SK-N-MC (cell line): ENCODE measurements at regions not wholly inside any gene's neighbourhood (a gene's known extent, or its start where the extent isn't known, plus 50 kb on each side); places are given as distances from the start of the nearest gene placed in this dataset.
"Not testable (repeated sequence)": the region's sequence is repeated elsewhere in the genome, so short reads cannot be mapped to it uniquely, and the experiment has no call there.

ENCODE experiments used
- DNase-seq: peaks from one replicate; pipeline ENCODE4 v3.0.0-alpha.2; 2011; ENCODE audit warnings: low read depth, low spot score
- H3K27ac ChIP-seq: fragments of 200-600 bp; sonication (generic); 2 replicates; pipeline ENCODE4 v1.5.1; 2016; ENCODE audit warnings: mixed run types
- H3K36me3 ChIP-seq: fragments of 200-600 bp; sonication (generic); 2 replicates; pipeline ENCODE4 v1.6.1; 2017; ENCODE audit warnings: antibody characterized with exemption, low read length, mixed read lengths; ENCODE audit not compliant: insufficient read depth
- H3K4me3 ChIP-seq: fragments of 200-600 bp; sonication (generic); 2 replicates; pipeline ENCODE4 v1.5.1; 2016
- H3K9ac ChIP-seq: fragments of 200-600 bp; sonication (generic); 2 replicates; pipeline ENCODE4 v1.8.0; 2017; ENCODE audit warnings: mixed run types, mixed read lengths; ENCODE audit not compliant: insufficient read length
- H3K9me3 ChIP-seq: fragments of 200-600 bp; sonication (generic); 2 replicates; pipeline ENCODE4 v1.6.1; 2017; ENCODE audit warnings: low read depth, mild to moderate bottlenecking, antibody characterized with exemption, low read length, moderate library complexity, mixed read lengths
- EZH2 ChIP-seq: fragments of 200-600 bp; sonication (generic); IDR thresholded peaks from one replicate; pipeline ENCODE4 v1.6.1; 2017; ENCODE audit warnings: antibody characterized with exemption
- FOXP2 ChIP-seq: optimal IDR thresholded peaks from 2 replicates; pipeline ENCODE3; 2011; ENCODE audit warnings: mild to moderate bottlenecking, moderate library complexity; ENCODE audit not compliant: insufficient read depth; ENCODE audit errors: extremely low read length, control extremely low read depth
- POLR2AphosphoS5 ChIP-seq: IDR thresholded peaks from 2 replicates; pipeline ENCODE4 v1.6.1; 2012; ENCODE audit warnings: mild to moderate bottlenecking, low read depth, low read length, borderline replicate concordance

DNA sequence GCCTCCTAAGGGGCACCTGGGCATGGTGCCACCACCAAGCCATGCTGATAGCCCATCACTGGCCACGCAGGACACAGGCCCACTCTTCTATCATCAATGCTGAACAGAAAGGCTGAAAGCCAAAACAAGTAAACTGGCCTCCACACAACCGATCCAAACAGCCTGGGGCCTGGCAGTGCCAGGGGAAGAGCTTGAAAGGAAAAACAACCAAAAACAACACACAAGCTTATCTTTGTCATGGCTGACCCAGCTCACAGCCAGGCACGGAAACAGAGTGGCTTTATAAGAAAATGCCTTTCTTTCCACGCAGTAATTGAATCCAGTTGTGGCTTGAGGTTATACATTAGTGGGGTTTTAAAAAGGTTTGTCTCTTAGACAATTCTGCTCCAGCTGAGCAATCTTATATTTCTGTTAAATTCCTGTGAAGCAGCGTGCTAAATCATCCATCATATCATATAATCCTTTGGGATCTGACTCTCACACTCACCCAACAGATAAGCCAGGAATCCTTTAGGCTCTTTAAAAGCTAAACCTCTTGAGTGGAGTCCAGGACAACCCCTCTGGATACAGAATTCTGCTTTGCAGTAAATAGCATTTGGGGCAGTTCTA, 65.4 kb upstream of the SLC22A16 start:
- Histone ChIP-seq H3K9me3 (no peaks in the 10 kb centered on the region), H3K27ac (no peak overlapping the region), H3K4me3 (no peak overlapping the region), H3K9ac (no peak overlapping the region), H3K36me3 (no peaks in the 10 kb centered on the region)
- no peak for DNase-seq
- no peak for TF ChIP-seq POLR2AphosphoS5
- no peak for TF ChIP-seq EZH2

DNA sequence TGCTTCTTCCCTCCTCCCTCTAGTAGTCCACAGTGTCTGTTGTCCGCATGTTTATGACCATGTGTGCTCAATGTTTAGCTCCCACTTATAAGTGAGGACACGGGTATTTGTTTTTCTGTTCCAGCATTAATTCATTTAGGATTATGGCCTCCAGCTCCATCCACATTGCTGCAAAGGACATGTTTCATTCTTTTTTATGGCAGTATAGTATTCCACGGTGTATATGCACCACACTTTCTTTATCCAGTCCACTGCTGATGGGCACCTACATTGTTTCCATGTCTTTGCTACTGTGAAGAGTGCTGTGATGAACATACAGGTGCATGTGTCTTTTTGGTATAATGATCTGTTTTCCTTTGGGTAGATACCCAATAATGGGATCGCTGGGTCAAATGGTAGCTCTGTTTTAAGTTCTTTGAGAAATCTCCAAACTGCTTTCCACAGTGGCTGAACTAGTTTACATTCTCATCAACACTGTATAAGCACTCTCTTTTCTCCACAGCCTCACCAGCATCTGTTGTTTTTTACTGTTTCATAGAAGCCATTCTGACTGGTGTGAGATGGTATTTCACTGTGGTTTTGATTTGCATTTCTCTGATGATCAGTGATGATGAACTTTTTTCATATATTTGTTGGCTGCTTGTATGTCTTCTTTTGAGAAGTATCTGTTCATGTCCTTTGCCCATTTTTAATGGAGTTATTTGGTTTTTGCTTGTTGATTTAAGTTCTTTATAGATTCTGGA, 63.0 kb upstream of the SLC22A16 start:
- H3K36me3 ChIP-seq, DNase-seq, H3K9me3 ChIP-seq, H3K27ac ChIP-seq, H3K4me3 ChIP-seq, H3K9ac ChIP-seq: not testable (repeated sequence)

DNA sequence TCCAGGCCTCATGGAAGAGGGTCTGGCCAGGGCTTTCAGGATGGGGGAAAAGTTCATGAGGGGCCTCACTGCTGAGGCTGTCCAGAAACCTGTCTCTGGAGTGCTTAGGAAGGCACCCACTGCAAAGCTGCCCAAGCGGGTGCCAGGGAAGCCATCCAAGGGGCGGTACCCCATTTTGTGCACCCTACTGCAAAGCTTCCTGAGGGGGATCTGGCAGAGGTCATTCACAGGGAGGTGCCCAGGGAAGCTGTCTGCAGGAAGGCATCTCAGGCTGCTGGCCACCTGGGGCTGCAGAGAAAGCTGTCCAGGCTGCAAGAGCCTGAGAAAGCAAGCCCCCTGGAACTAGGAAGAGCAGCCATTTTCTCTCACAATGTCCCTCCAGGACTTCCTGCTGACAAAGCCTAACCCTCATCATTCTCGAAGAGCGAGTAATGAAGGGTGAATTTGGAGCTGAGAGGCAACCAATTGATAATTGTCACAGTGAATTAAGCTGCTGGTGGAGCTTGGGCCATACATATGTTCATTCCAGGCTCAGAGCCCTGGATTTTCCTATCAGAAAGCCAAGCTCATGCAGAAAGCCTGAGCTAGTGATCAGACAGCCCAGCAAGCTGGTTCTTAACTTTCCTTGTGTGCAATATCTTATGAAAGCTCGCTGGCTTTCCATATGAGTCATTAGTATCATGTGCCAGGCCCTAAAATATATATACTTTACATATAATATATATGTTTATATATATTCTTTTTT, 62.2 kb upstream of the SLC22A16 start:
- no peak for TF ChIP-seq POLR2AphosphoS5
- H3K27ac ChIP-seq, result no peak overlapping the region
- H3K9me3 ChIP-seq, result peaks cover 5% of the 10 kb centered on the region; the same call in 1 of the 2 replicates
- H3K4me3 ChIP-seq, result no peak overlapping the region
- DNase-seq, result no peak
- H3K36me3 ChIP-seq, result no peaks in the 10 kb centered on the region
- no peak overlapping the region for H3K9ac ChIP-seq

DNA sequence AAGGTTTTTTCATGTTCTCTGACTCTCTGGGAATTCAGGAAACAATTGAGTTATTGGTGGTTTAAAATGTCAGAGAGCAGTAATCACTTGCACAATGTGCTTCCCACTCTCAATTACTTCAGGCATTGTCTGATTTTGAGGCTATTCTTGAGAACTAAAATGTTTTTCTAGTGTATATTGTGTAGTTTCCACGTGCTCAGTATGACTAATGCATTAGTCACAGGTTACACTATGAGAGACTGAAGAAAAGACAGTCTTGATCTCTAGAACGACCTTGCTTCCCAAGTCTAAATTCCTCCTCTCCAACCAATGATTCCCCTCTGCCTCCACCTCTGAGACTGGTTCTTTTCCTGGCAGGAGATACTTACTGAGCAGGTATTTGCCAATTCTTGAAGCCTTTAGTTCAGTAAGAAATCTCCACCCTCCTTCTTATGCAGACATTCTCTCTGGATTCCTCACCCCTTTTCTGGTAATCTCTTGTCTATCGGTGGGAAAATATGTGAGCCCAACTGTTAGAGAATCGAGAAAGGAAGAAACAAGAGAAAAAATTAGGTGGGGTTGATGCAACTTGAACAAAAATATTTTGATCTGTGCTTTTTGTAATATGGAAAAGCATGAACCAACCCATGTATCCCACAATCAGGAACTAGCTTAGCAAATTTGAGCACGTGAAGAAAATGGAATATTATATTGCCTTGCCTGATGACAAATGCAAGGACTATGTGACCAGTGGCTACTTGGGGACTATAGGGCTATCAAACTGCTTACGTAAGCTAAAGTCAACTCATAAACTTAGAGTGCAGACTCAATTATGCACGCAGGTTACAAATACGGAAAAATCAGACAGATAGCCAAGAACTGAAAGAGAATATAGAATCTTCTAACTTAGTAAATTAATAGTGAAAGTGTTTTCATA, 61.1 kb upstream of the SLC22A16 start:
- no peaks in the 10 kb centered on the region for H3K36me3 ChIP-seq
- DNase-seq, result no peak
- H3K27ac ChIP-seq, result no peak overlapping the region
- no peak overlapping the region for H3K9ac ChIP-seq
- TF ChIP-seq FOXP2 (no peak), POLR2AphosphoS5 (no peak)
- no peak overlapping the region for H3K4me3 ChIP-seq
- peaks cover 5% of the 10 kb centered on the region; the same call in 1 of the 2 replicates for H3K9me3 ChIP-seq

DNA sequence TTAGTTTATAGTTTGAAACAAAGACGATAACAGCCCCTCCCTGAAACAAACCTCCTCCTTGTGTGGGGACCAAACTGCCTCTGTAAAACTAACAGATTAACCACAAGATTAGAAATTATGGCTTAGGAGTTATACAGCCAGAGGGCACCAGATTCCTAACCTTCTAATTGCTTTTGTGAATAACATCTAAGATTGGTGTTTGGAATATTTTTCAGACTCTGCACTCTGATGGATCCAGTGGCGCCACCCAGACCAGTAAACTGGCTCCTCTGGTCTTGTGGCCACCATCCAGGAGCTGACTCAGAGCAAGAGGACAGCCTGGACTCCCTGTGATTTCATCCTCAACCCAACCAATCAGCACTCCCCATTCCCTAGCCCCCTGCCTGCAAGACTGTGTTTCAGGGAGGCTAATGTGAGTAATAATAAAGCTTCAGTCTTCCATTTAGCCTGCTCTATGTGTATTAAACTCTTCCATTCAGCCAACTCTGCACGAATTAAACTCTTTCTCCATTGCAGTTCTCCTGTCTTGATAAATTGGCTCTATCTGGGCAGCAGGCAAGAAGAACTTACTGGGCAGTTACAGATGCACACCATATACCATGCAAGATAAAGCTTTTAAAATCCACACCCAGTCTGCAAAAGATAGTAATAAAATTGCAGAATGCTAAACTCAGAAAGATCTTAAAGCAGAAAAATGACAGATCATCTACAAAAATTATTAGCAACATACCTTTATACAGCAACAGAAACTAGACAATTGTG, 58.5 kb upstream of the SLC22A16 start:
- H3K4me3 ChIP-seq, result no peak overlapping the region
- no peaks in the 10 kb centered on the region for H3K36me3 ChIP-seq
- TF ChIP-seq EZH2 (no peak), FOXP2 (no peak), POLR2AphosphoS5 (no peak)
- no peak for DNase-seq
- H3K27ac ChIP-seq, result no peak overlapping the region
- peaks cover 11% of the 10 kb centered on the region; the same call in 1 of the 2 replicates for H3K9me3 ChIP-seq
- no peak overlapping the region for H3K9ac ChIP-seq

DNA sequence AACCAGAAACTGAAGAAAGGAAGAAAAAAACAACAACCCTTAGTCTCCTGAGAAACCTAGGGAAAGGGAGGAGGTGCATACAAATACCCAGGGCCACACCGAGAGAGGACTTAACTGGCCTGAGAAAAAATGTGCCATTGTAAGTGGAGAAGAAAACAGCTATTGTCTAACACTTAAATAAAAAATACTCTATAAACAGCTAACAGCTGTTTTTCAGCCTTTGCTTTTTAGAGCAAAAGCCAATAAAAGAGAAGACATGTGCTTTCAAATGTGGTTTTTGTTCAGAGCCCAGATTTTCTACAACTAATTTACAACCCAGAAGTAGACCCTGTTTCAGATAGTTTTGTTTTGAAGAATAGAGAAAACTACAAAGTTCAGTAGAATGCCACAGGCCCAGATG, 56.0 kb upstream of the SLC22A16 start:
- Histone ChIP-seq H3K4me3 (no peak overlapping the region), H3K9me3 (peaks cover 11% of the 10 kb centered on the region; the same call in 1 of the 2 replicates), H3K27ac (no peak overlapping the region), H3K9ac (no peak overlapping the region), H3K36me3 (no peaks in the 10 kb centered on the region)
- DNase-seq, result no peak
- no peak for TF ChIP-seq POLR2AphosphoS5
- no peak for TF ChIP-seq EZH2
- no peak for TF ChIP-seq FOXP2

DNA sequence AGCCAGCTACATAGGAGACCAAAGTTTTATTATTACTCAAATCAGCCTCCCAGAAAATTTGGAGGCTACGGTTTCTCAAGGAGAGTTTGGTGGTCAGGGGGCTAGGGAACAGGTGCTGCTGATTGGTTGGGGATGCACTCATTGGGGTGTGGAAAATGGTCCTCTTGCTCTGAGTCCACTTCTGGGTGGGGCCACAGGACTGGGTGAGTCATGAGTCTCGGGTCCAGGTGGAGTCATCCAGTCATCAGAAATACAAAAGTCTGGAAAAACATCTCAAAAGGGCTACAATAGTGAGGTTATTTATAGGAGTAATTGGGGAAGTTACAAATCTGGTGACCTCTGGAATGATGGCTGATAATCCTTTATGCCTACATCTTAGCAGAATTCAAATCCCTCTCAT, 54.3 kb upstream of the SLC22A16 start:
- no peak for TF ChIP-seq FOXP2
- no peak for TF ChIP-seq POLR2AphosphoS5
- no peak for TF ChIP-seq EZH2
- Histone ChIP-seq H3K4me3 (no peak overlapping the region), H3K36me3 (no peaks in the 10 kb centered on the region), H3K27ac (no peak overlapping the region), H3K9ac (no peak overlapping the region), H3K9me3 (peaks cover 11% of the 10 kb centered on the region; the same call in 1 of the 2 replicates)
- no peak for DNase-seq

DNA sequence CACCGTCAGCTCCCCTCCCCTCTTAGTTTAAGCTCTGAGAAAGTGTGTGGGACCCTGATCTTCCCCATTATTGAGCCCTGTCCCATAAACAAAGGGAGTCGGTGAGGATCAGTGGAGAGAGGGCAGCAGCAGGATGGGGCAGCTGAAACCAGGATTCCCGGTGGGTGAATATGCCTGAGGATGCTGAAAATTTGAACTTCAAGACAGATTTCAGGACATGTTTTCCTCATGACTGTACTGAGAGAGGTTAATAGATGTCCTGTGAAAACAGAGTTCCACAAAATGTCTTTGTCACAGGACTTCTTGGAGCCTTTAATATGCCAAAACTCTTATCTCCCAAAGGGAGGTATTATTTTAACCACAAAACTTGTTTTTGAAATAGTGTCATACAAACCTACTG, 53.5 kb upstream of the SLC22A16 start:
- H3K4me3 ChIP-seq, result no peak overlapping the region
- no peak overlapping the region for H3K9ac ChIP-seq
- H3K36me3 ChIP-seq, result no peaks in the 10 kb centered on the region
- DNase-seq, result no peak
- H3K27ac ChIP-seq, result no peak overlapping the region
- TF ChIP-seq POLR2AphosphoS5 (no peak), EZH2 (no peak)
- peaks cover 9% of the 10 kb centered on the region; the same call in 1 of the 2 replicates for H3K9me3 ChIP-seq
